Mucosa of descending colon (tissue), 3 donors: ENCODE measurements at regions not wholly inside any gene's neighbourhood (a gene's known extent, or its start where the extent isn't known, plus 50 kb on each side); places are given as distances from the start of the nearest gene placed in this dataset.

Experiments
- ATAC-seq: fragments of 200-7000 bp; cut with Tn5 transposase; one replicate; pipeline ENCODE4 v1.9.1; 2020; ENCODE audit warnings: mild to moderate bottlenecking, moderate library complexity
- DNase-seq, 3 donors: peaks; one replicate each; pipeline ENCODE4 v3.0.0-alpha.2; 2020
- H3K36me3 ChIP-seq: fragments of 200-600 bp; one replicate; pipeline ENCODE4 v1.8.0; 2021; ENCODE audit warnings: low read depth, mild to moderate bottlenecking
- H3K4me1 ChIP-seq: fragments of 200-600 bp; one replicate; pipeline ENCODE4 v1.8.0; 2021; ENCODE audit warnings: low read depth, mild to moderate bottlenecking
- H3K4me3 ChIP-seq: fragments of 200-600 bp; one replicate; pipeline ENCODE4 v1.8.0; 2021; ENCODE audit warnings: mild to moderate bottlenecking
- H3K9me3 ChIP-seq: fragments of 200-600 bp; one replicate; pipeline ENCODE4 v1.8.0; 2021; ENCODE audit warnings: mild to moderate bottlenecking
- CTCF ChIP-seq: fragments of 200-600 bp; IDR thresholded peaks from one replicate; pipeline ENCODE4 v1.8.0; 2022; ENCODE audit warnings: antibody characterized with exemption, mild to moderate bottlenecking
- intact Hi-C, 2 donors: fragments of 100-400 bp; cut with DNase I in 1 of 2; cut with micrococcal nuclease in 1 of 2; formaldehyde crosslinking; loops; one replicate each; pipeline versions ENCODE4 v1.11.0 to v1.11.1; 2022; cut with DNase I, micrococcal nuclease
- donor health status: DM: no; HTN: no; CAD: no; lungs with moderate emphysema.
- donor health status: DM: no; HTN: no; CAD: no.
- donor health status: DM: no; HTN: yes; CAD: no.

GRCh38 chr7:22566592-22566991, 66.6 kb upstream of the STEAP1B start:
- intact Hi-C loops: loop anchor here in 1 of 2 donors (10.0 kb wide), 1 partner anchor 488 kb away; no protein-coding TSS in a partner anchor
- Histone ChIP-seq H3K4me3 (no peak overlapping the region), H3K4me1 (no peaks in the 10 kb centered on the region), H3K36me3 (no peaks in the 10 kb centered on the region), H3K9me3 (no peaks in the 10 kb centered on the region)
- no peak for TF ChIP-seq CTCF
- no peak for ATAC-seq
- no peak for DNase-seq

- TF ChIP-seq CTCF: no peak
- Histone ChIP-seq H3K9me3 (no peaks in the 10 kb centered on the region), H3K36me3 (no peaks in the 10 kb centered on the region), H3K4me1 (no peaks in the 10 kb centered on the region), H3K4me3 (no peak overlapping the region)
- intact Hi-C loops: loop anchor here in 1 of 2 donors (10.0 kb wide), 1 partner anchor 489 kb away; no protein-coding TSS in a partner anchor
- ATAC-seq: peak; percentile 58
- peak in 2 of 3 donors; percentile 36 to 37 for DNase-seq
These were observed 66.2 kb upstream of the STEAP1B start for GRCh38 chr7:22566176-22566575.

- H3K9me3 ChIP-seq: no peaks in the 10 kb centered on the region
- DNase-seq (no peak), ATAC-seq (peak; percentile 30)
- H3K4me3 ChIP-seq: no peak overlapping the region
- H3K36me3 ChIP-seq: no peaks in the 10 kb centered on the region
- no peaks in the 10 kb centered on the region for H3K4me1 ChIP-seq
- no peak for TF ChIP-seq CTCF
- intact Hi-C loops: loop anchor here in 1 of 2 donors (10.0 kb wide), 1 partner anchor 489 kb away; no protein-coding TSS in a partner anchor
These were observed 65.4 kb upstream of the STEAP1B start for GRCh38 chr7:22565315-22565811.

- no peaks in the 10 kb centered on the region for H3K4me1 ChIP-seq
- no peak overlapping the region for H3K4me3 ChIP-seq
- no peaks in the 10 kb centered on the region for H3K9me3 ChIP-seq
- no peaks in the 10 kb centered on the region for H3K36me3 ChIP-seq
- TF ChIP-seq CTCF: no peak
- DNase-seq (no peak), ATAC-seq (no peak)
- intact Hi-C loops: loop anchor here (5.0 to 10.0 kb wide), 2 partner anchors 163 to 490 kb away; partner anchors contain the start of gene IL6 (in 1 of the 2)
These were observed 64.6 kb upstream of the STEAP1B start for GRCh38 chr7:22564511-22565045.

GRCh38 chr7:22563621-22564241, 63.7 kb upstream of the STEAP1B start:
- DNase-seq (no peak), ATAC-seq (no peak)
- Histone ChIP-seq H3K36me3 (no peaks in the 10 kb centered on the region), H3K4me3 (no peak overlapping the region), H3K9me3 (no peaks in the 10 kb centered on the region), H3K4me1 (no peaks in the 10 kb centered on the region)
- no peak for TF ChIP-seq CTCF
- intact Hi-C loops: loop anchor here (5.0 to 10.0 kb wide), 2 partner anchors 164 to 491 kb away; partner anchors contain the start of gene IL6 (in 1 of the 2)
